ENCODE measurements at regions not wholly inside any gene's neighbourhood (a gene's known extent, or its start where the extent isn't known, plus 50 kb on each side); places are given as distances from the start of the nearest gene placed in this dataset.
"Not testable (repeated sequence)": the region's sequence is repeated elsewhere in the genome, so short reads cannot be mapped to it uniquely, and the experiment has no call there.

DNA sequence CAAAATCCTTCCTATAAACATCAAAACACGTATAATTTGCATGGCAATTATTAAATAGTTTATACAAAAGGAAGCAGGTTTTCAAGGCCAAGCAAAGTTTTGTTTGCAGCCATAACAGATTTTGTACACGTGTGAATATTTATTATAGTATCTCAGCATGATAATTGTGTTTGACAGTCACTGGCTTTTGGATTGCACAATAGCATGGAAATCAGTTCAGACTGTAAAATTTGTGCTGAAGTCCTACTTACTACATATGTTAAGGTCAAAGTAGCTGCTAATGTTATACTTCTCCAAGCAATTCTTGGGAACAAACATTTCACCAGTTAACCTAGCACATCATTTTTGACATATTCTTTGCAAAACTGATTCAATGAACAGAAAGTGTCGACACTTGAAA lies 287.6 kb upstream of the POM121L12 start:
- TF ChIP-seq, protein P1, sequence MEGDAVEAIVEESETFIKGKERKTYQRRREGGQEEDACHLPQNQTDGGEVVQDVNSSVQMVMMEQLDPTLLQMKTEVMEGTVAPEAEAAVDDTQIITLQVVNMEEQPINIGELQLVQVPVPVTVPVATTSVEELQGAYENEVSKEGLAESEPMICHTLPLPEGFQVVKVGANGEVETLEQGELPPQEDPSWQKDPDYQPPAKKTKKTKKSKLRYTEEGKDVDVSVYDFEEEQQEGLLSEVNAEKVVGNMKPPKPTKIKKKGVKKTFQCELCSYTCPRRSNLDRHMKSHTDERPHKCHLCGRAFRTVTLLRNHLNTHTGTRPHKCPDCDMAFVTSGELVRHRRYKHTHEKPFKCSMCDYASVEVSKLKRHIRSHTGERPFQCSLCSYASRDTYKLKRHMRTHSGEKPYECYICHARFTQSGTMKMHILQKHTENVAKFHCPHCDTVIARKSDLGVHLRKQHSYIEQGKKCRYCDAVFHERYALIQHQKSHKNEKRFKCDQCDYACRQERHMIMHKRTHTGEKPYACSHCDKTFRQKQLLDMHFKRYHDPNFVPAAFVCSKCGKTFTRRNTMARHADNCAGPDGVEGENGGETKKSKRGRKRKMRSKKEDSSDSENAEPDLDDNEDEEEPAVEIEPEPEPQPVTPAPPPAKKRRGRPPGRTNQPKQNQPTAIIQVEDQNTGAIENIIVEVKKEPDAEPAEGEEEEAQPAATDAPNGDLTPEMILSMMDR (IDR thresholded peaks at IDR 0.05; ENCODE audit: insufficient read depth in 1 of 2, low read depth in 1 of 2, low read length in 1 of 2, severe bottlenecking in 1 of 2, unreplicated experiment in 1 of 2): no peak
- BruUV-seq (replicated peaks): no TSS peak
- CTCF ChIA-PET: no interaction called here
- intact Hi-C loops (cut with micrococcal nuclease; ENCODE audit: unreplicated experiment): no loop called here
- Mint-ChIP-seq H3K9me3 (ENCODE audit: unreplicated experiment) (no peaks in the 10 kb centered on the region), H3K36me3 (ENCODE audit: insufficient read depth, unreplicated experiment) (no peaks in the 10 kb centered on the region), H3K27me3 (ENCODE audit: insufficient read depth, unreplicated experiment) (no peaks in the 10 kb centered on the region), H3K27ac (ENCODE audit: unreplicated experiment) (no peak overlapping the region), H3K4me1 (ENCODE audit: low read depth, unreplicated experiment) (no peaks in the 10 kb centered on the region), H3K4me3 (ENCODE audit: unreplicated experiment) (no peak overlapping the region)
- POLR2A ChIA-PET: no interaction called here
- Histone ChIP-seq H3K4me3 (ENCODE audit: low read depth, low read length) (no peak overlapping the region), H3K27me3 (replicated peaks; ENCODE audit: control insufficient read depth, insufficient read depth, low read length) (no peaks in the 10 kb centered on the region; the same call in 1 of the 2 replicates), H3K4me1 (no peaks in the 10 kb centered on the region), H3K36me3 (ENCODE audit: control insufficient read depth, insufficient read depth, low read length) (no peaks in the 10 kb centered on the region), H3K9me3 (no peaks in the 10 kb centered on the region)
- no peak for DNase-seq

- Mint-ChIP-seq H3K4me1 (ENCODE audit: low read depth, unreplicated experiment) (no peaks in the 10 kb centered on the region), H3K4me3 (ENCODE audit: unreplicated experiment) (no peak overlapping the region), H3K27me3 (ENCODE audit: insufficient read depth, unreplicated experiment) (no peaks in the 10 kb centered on the region), H3K36me3 (ENCODE audit: insufficient read depth, unreplicated experiment) (no peaks in the 10 kb centered on the region), H3K9me3 (ENCODE audit: unreplicated experiment) (no peaks in the 10 kb centered on the region), H3K27ac (ENCODE audit: unreplicated experiment) (no peak overlapping the region)
- TF ChIP-seq, protein P1 (IDR thresholded peaks at IDR 0.05; ENCODE audit: insufficient read depth in 1 of 2, low read depth in 1 of 2, low read length in 1 of 2, severe bottlenecking in 1 of 2, unreplicated experiment in 1 of 2): no peak
- intact Hi-C loops (cut with micrococcal nuclease; ENCODE audit: unreplicated experiment): no loop called here
- no peaks in the 10 kb centered on the region for H3K36me3 ChIP-seq (ENCODE audit: control insufficient read depth, insufficient read depth, low read length)
- H3K4me3 ChIP-seq (ENCODE audit: low read depth, low read length): no peak overlapping the region
- H3K27me3 ChIP-seq (replicated peaks; ENCODE audit: control insufficient read depth, insufficient read depth, low read length): no peaks in the 10 kb centered on the region; the same call in 1 of the 2 replicates
- H3K4me1 ChIP-seq: no peaks in the 10 kb centered on the region
- H3K9me3 ChIP-seq: no peaks in the 10 kb centered on the region
- BruUV-seq (replicated peaks): no TSS peak
- DNase-seq: no peak
- ChIA-PET POLR2A (no interaction called here), CTCF (no interaction called here)
Observed at GRCh38 chr7:52741670-52742290, 293.7 kb upstream of the POM121L12 start.

- no peaks in the 10 kb centered on the region for H3K36me3 ChIP-seq (ENCODE audit: control insufficient read depth, insufficient read depth, low read length)
- ChIA-PET POLR2A (no interaction called here), CTCF (no interaction called here)
- DNase-seq: no peak
- Mint-ChIP-seq H3K9me3 (ENCODE audit: unreplicated experiment) (peaks cover 10% of the 10 kb centered on the region), H3K27ac (ENCODE audit: unreplicated experiment) (no peak overlapping the region), H3K36me3 (ENCODE audit: insufficient read depth, unreplicated experiment) (no peaks in the 10 kb centered on the region), H3K27me3 (ENCODE audit: insufficient read depth, unreplicated experiment) (peaks cover 2% of the 10 kb centered on the region), H3K4me1 (ENCODE audit: low read depth, unreplicated experiment) (no peaks in the 10 kb centered on the region), H3K4me3 (ENCODE audit: unreplicated experiment) (no peak overlapping the region)
- TF ChIP-seq, protein P1 (IDR thresholded peaks at IDR 0.05; ENCODE audit: insufficient read depth in 1 of 2, low read depth in 1 of 2, low read length in 1 of 2, severe bottlenecking in 1 of 2, unreplicated experiment in 1 of 2): no peak
- intact Hi-C loops (cut with micrococcal nuclease; ENCODE audit: unreplicated experiment): no loop called here
- no TSS peak for BruUV-seq (replicated peaks)
- no peaks in the 10 kb centered on the region for H3K4me1 ChIP-seq
- H3K4me3 ChIP-seq (ENCODE audit: low read depth, low read length): no peak overlapping the region
- no peaks in the 10 kb centered on the region for H3K9me3 ChIP-seq
- no peaks in the 10 kb centered on the region for H3K27me3 ChIP-seq (replicated peaks; ENCODE audit: control insufficient read depth, insufficient read depth, low read length)
Observed at GRCh38 chr7:52735656-52736055, 299.8 kb upstream of the POM121L12 start.

DNA sequence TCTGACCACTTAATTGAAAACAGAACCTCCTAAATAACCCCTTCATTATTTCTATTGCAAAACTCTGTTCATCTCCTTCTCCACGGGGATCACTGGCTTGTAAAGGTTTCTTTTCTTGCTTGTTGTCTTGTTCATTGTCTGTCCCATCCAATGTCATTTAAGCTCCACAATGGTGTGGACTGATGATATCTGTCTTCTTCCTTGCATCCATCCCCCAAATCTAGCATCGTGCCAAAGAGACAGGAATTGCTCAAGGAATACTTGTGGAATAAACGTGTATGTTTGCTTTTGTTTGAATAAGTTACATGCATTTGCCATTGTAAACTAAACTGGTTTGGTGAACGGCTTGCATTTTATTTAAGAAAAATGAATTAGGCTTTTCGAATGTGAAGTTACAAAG lies 306.8 kb upstream of the POM121L12 start:
- BruUV-seq (replicated peaks); POLR2A ChIA-PET; H3K27me3 ChIP-seq (replicated peaks; ENCODE audit: control insufficient read depth, insufficient read depth, low read length); CTCF ChIA-PET; H3K27me3 Mint-ChIP-seq (ENCODE audit: insufficient read depth, unreplicated experiment); H3K4me3 Mint-ChIP-seq (ENCODE audit: unreplicated experiment); H3K9me3 ChIP-seq; H3K36me3 ChIP-seq (ENCODE audit: control insufficient read depth, insufficient read depth, low read length); H3K4me1 ChIP-seq; DNase-seq; H3K4me3 ChIP-seq (ENCODE audit: low read depth, low read length); H3K9me3 Mint-ChIP-seq (ENCODE audit: unreplicated experiment); intact Hi-C loops (cut with micrococcal nuclease; ENCODE audit: unreplicated experiment); H3K36me3 Mint-ChIP-seq (ENCODE audit: insufficient read depth, unreplicated experiment); H3K4me1 Mint-ChIP-seq (ENCODE audit: low read depth, unreplicated experiment); H3K27ac Mint-ChIP-seq (ENCODE audit: unreplicated experiment): not testable (repeated sequence)

Data from Caco-2 (cell line).